Embryonic facial prominence (tissue), 1 donor: ENCODE measurements at regions not wholly inside any gene's neighbourhood (a gene's known extent, or its start where the extent isn't known, plus 50 kb on each side); places are given as distances from the start of the nearest gene placed in this dataset.
"Not testable (repeated sequence)": the region's sequence is repeated elsewhere in the genome, so short reads cannot be mapped to it uniquely, and the experiment has no call there.

ENCODE experiments used
- DNase-seq: peaks from one replicate; pipeline ENCODE4 v3.0.0-alpha.2; 2016; ENCODE audit errors: extremely low spot score

DNA sequence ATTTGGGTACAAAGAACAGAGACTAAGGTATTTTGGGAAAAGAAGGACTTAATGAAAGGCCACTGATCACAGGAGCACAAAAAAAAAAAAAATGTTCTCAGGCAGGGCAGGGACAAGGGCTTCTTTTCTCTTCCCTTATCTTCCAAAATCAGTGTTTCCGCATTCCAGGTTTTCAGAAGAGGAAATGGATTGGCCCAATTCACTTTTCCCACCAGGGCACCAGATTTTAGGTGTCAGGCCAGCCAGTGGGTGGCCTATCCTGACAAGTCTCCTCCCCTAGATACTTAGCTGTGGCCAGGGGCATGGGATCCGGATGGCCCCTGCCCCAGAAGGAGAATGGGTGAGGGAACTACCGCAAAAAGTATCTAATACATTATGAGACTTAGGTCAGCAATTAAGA, 88.9 kb upstream of the WAC start:
- DNase-seq: no peak

DNA sequence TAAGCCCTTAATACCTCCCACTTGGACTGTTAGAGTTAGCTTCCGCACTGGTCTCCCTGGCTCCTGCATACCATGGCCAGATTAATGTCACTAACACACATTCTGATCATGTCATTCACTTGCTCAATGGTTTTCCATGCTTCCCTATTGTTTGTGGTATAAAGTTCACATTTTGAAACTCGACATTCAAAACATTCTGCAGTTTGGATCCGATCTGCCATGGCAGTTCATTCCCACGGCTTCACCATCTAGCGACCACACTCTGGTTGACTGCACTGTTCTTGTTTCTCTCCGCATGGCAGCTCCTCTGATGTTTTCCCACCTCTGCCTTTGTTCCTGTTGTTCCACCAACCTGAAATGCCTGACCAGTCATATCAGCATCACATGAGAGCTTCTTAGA, 87.4 kb upstream of the WAC start:
- DNase-seq: no peak

DNA sequence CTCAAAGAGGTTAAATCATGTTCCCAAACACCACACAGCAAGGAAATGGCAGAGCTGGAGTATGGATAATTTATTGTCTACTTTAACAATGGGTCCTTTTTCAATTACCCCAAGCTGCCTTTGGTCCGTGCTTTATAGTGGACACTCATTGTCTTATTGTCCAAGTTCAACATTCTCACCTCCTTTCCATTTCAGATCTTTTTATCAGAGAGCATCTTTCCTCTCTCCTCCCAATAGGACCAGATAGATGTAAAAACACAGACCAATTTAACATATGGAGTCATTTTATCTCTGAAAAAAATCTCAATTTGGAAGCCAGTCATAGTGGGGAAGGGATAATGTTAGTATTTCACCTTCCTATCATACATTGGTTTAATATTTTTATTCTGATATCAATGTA, 83.5 kb upstream of the WAC start:
- no peak for DNase-seq

GRCh38 chr10:28449926-28450325, 83.0 kb upstream of the WAC start:
- DNase-seq: no peak

- no peak for DNase-seq
Measured at GRCh38 chr10:28453926-28454325, 79.0 kb upstream of the WAC start.

DNA sequence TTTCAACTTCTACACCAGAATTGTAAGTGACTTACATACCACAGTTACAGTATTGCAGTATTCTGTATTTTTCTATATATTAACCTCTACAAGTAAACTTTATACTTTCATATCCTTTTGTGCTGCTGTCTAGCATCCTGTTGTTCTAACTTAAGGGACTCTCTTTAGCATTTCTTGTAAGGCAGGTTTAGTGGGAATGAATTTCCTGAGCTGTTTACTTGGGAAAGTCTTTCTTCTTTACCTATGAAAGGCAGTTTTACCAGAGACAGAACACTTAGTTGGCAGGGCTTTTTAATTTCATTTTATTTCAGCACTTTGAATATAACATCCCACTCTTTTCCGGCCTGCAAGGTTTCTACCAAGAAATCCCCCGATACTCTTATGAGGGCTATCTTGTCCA, 75.8 kb upstream of the WAC start:
- DNase-seq: no peak

DNA sequence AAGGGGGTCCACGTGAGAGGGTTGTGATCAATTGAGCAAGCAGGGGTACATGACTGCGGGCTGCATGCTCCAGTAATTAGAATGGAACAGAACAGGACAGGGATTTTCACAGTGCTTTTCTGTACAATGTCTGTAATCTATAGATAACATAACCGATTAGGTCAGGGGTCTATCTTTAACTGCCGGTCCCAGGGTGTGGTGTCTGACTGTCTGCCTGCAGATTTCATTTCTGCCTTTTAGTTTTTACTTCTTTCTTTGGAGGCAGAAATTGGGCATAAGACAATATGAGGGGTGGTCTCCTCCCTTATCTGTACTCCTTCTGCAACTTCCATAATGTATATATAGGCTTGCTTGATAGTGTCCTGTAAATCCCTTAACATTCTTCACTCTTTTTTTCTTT, 75.0 kb upstream of the WAC start:
- not testable (repeated sequence) for DNase-seq

GRCh38 chr10:28459453-28460144, 73.3 kb upstream of the WAC start:
- no peak for DNase-seq

DNA sequence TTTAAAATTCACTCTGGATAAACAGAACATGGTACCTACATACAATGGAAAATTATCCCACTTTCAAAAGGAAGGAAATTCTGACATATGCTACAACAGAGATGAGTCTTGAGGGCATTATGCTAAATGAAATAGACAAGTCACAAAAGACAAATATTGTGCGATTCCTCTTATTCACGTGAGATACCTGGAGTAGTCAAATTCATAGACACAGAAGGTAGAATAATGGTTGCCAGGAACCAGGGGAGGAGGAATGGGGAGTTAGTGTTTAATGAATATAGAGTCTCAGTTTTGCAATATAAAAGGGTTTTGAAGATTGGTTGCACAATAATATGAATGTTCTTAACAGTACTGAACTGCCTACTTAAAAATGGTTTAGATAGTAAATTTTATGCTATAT, 69.8 kb upstream of the WAC start:
- no peak for DNase-seq

DNA sequence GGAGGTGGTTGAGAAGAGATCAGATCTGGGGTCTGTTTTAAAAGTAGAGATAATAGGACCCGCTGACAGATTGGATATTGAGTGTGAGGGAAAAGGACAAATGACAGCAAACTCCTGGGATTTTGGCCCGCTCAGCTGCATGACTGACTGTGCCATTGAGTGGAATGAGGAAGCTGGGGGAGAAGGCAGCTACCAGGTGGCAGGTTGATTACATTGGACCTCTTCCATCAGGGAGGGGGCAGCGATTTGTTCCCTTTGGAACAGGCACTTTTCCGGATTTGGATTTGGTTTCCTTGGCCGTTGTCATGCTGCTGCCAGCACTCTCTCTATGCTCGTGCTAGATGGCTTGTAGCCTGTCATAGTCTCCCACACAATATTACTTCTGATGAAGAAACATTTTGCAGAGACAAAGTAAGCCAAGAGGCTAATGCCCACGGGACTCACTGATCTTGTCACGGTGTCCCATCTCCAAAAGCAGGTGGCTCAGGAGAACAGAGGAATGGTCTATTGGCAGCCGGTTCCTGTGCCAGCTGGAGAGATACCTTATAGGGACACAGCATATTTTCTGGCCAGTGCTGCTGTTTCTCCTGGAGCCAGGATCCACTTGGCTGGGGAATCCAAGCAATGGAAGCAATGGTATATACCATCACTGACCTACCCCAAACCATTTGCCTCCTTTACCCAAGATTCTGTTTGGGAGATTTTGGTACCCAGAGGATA, 69.1 kb upstream of the WAC start:
- no peak for DNase-seq

DNA sequence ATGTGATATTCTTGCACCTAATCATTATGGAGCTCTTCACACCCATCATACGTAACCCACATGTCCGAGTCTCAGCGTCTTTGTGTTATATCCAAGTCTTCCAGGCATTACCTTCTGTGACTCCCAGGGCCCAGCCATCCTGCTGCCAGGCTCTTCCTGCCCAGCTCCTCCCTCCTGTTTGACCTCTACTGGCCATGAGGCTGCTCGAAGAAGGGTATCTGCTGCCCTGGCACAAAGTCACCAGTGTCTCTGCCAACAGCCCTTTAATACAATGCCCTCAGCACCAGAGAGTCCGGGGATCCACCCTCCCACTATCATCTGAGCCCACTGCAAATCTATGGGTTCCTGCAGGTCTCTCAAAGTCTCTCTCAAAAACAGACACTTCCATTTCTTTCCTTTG, 65.3 kb upstream of the WAC start:
- DNase-seq: no peak

DNA sequence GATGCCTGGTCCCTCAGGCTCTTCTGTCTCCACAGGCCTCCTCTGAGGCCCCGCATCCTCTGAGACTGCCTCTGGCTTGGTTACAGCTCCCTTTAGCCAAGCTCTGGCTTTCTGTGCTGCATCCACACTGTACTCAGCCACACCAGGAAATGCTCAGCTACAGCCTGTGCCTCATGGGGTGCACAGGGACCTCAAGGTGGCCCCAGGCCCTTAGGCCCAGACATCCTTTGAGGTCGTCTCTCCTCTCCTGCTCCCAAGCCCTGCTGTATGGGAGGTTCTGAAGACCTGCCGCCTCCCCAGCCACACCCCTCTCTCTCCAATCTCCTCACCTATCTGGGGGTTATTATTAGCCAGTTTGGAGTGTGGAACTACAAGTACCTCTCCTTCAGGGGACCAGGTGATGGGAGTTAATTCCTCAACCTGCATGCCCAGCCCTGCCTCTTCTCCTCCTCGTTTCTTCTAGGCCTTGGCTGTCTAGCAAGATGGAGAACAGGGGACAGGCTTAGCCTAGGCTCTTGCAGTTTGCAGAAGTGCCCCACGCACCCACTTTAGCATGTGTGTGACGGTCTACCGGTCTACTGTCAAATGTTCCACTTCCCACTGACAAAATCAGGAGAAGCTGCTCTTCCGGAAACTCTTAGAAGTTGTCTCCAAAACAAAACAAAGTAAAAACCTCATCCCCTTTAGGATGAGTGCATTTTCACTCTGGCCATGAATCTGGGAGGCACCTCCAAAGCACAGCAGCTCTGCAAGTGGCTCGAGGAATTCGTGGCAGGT, 64.0 kb upstream of the WAC start:
- DNase-seq: no peak

GRCh38 chr10:28470873-28471651, 61.9 kb upstream of the WAC start:
- no peak for DNase-seq

DNA sequence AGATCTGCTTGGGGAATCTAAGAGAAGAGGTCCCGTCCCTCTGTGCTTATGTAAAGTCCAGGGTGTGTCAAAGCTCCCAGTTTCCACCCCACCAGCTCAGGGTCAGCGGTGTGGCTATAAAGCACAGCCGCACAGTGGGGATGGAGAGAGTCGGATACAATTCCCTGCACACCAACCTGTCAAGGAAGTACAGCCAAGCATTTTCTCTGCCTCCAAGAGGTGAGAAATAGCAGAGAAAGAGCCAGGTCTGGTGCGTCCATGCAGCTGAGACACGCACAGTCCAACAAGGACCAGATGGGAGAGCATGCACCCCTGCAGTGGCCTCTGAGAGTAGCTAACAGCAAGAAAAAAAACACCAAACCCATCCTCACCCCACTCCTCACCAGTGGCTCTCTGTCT, 61.3 kb upstream of the WAC start:
- DNase-seq: no peak

- DNase-seq: no peak
Measured at GRCh38 chr10:28478646-28479045, 54.3 kb upstream of the WAC start.

- no peak for DNase-seq
Measured at GRCh38 chr10:28479425-28479865, 53.5 kb upstream of the WAC start.

DNA sequence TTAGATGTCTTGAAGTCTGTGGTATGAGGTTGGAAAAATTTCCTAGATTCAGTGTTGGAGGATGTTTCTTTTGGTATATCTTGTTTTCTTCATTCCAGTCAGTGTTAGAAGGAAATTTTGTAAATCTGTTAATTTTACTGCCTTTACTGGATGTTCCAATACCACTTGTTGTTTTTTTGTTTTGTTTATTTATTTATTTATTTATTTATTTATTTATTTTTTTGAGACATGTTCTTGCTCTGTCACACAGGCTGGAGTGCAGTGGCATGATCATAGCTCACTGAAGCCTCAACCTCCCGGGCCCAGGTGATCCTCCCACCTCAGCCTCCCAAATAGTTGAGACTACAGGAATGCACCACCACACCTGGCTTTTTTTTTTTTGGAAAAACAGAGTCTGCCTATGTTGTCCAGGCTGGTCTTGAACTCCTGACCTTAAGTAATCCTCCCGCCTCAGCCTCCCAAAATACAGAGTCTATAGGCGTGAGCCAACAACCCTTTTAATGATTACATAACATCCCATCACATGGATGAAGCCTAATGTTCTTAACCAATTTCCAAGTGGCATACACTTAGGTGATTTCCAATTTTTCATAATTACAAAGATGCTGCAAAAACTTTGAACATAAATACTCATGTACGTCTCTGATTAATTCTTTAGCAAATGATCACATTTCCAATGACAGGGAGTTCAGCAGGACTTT, 52.8 kb upstream of the WAC start:
- no peak for DNase-seq

- DNase-seq: no peak
Measured at GRCh38 chr10:28480628-28480965, 52.3 kb upstream of the WAC start.

DNA sequence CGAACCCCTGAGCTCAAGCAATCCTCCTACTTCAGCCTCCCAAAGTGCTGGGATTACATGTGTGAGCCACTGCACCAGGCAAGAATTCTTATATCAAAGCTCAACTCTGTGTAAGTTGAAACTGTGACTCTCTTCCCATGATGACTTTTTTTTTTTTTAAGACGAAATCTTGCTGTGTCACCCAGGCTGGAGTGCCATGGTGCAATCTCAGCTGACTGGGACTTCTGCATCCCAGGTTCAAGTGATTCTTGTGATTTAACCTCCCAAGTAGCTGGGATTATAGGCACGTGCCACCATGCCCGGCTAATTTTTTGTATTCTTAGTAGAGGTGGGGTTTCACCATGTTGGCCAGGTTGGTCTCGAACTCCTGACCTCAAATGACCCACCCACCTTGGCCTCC, 51.6 kb upstream of the WAC start:
- not testable (repeated sequence) for DNase-seq

- no peak for DNase-seq
Measured at GRCh38 chr10:28481968-28482367, 51.0 kb upstream of the WAC start.
